ENCODE measurements at regions not wholly inside any gene's neighbourhood (a gene's known extent, or its start where the extent isn't known, plus 50 kb on each side); places are given as distances from the start of the nearest gene placed in this dataset.

GRCh38 chr18:10361660-10362059 is 92.8 kb upstream of the APCDD1 start:
- no peak for TF ChIP-seq EZH2phosphoT487 (IDR thresholded peaks at IDR 0.05; ENCODE audit: insufficient read depth, low read depth)
- no peak for TF ChIP-seq EZH2 (IDR thresholded peaks at IDR 0.05; ENCODE audit: insufficient read depth, poor library complexity, severe bottlenecking)

All from GM23248 (cell line).